GM23248 (cell line): ENCODE measurements at regions not wholly inside any gene's neighbourhood (a gene's known extent, or its start where the extent isn't known, plus 50 kb on each side); places are given as distances from the start of the nearest gene placed in this dataset.

Experiments
- EZH2 ChIP-seq: fragments of 200-600 bp; sonication (generic); IDR thresholded peaks from 2 replicates; pipeline ENCODE4 v1.6.1; 2018; ENCODE audit warnings: antibody characterized with exemption, mild to moderate bottlenecking; ENCODE audit not compliant: insufficient read depth, poor library complexity, severe bottlenecking
- EZH2phosphoT487 ChIP-seq: fragments of 200-600 bp; sonication (generic); IDR thresholded peaks from 2 replicates; pipeline ENCODE4 v1.6.1; 2018; ENCODE audit warnings: antibody characterized with exemption, moderate library complexity, mild to moderate bottlenecking, low read depth; ENCODE audit not compliant: insufficient read depth

- no peak for TF ChIP-seq EZH2phosphoT487
- TF ChIP-seq EZH2, result no peak
These were observed 579.6 kb upstream of the NXPH2 start for GRCh38 chr2:139359818-139360217.
